Loucy (cell line): ENCODE measurements at regions not wholly inside any gene's neighbourhood (a gene's known extent, or its start where the extent isn't known, plus 50 kb on each side); places are given as distances from the start of the nearest gene placed in this dataset.

Experiments
- CTCF ChIP-seq: fragments of 200-600 bp; sonication (generic); conservative IDR thresholded peaks from 2 replicates; pipeline ENCODE4 v1.5.1; 2014; ENCODE audit warnings: mild to moderate bottlenecking, antibody characterized with exemption, low read length
- EZH2phosphoT487 ChIP-seq: fragments of 200-600 bp; IDR thresholded peaks from 2 replicates; pipeline ENCODE4 v1.6.1; 2018; ENCODE audit warnings: antibody characterized with exemption, mild to moderate bottlenecking, moderate library complexity, borderline replicate concordance

- TF ChIP-seq CTCF, result no peak
- no peak for TF ChIP-seq EZH2phosphoT487
Observed at GRCh38 chr2:223439184-223439583, 163.0 kb downstream of the SCG2 start.
